ENCODE measurements at regions not wholly inside any gene's neighbourhood (a gene's known extent, or its start where the extent isn't known, plus 50 kb on each side); places are given as distances from the start of the nearest gene placed in this dataset.

DNA sequence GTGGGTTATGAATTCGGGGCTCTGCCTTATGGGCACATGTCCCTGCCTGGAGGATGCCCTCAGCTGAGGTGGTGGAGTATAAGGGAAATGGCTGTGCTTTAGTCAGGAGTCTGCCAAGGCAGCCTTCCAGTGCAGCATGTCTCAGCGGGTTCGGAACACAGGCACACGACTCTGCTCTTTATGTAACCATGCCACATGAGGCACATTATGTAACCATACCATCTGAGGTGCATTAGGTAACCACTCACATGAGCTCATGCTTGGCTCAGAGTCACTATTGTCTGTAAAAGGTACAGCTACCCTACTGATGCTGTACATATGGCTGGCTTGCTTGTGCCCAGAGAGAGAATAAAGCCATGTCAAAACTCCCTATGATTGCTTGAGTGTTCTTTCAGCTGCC is 723.6 kb downstream of the TRAM1L1 start:
- Histone ChIP-seq H3K4me1 (ENCODE audit: control insufficient read depth, insufficient read depth, low read length) (no peaks in the 10 kb centered on the region), H3K27ac (ENCODE audit: low read length) (no peak overlapping the region), H3K9me3 (ENCODE audit: control insufficient read depth, insufficient read depth, low read depth, low read length) (no peaks in the 10 kb centered on the region), H3K27me3 (ENCODE audit: control insufficient read depth, insufficient read depth, low read length) (no peaks in the 10 kb centered on the region), H3K36me3 (ENCODE audit: control insufficient read depth, insufficient read depth, low read length) (no peaks in the 10 kb centered on the region), H3K4me3 (ENCODE audit: low read depth in 2 of 2, low read length in 2 of 2) (no peak overlapping the region)
- intact Hi-C loops (cut with micrococcal nuclease; ENCODE audit: unreplicated experiment), result no loop called here
- TF ChIP-seq SIN3A (IDR thresholded peaks at IDR 0.05; ENCODE audit: borderline replicate concordance, insufficient read depth, low read depth, low read length) (no peak), TCF7L2 (IDR thresholded peaks at IDR 0.05; ENCODE audit: low read depth, low read length) (no peak), REST (IDR thresholded peaks at IDR 0.05; ENCODE audit: insufficient read depth in 1 of 2, low read depth in 2 of 2, low read length in 1 of 2) (no peak), POLR2AphosphoS5 (IDR thresholded peaks at IDR 0.05; ENCODE audit: low read depth, low read length) (no peak)
- TF ChIP-seq, protein P1, sequence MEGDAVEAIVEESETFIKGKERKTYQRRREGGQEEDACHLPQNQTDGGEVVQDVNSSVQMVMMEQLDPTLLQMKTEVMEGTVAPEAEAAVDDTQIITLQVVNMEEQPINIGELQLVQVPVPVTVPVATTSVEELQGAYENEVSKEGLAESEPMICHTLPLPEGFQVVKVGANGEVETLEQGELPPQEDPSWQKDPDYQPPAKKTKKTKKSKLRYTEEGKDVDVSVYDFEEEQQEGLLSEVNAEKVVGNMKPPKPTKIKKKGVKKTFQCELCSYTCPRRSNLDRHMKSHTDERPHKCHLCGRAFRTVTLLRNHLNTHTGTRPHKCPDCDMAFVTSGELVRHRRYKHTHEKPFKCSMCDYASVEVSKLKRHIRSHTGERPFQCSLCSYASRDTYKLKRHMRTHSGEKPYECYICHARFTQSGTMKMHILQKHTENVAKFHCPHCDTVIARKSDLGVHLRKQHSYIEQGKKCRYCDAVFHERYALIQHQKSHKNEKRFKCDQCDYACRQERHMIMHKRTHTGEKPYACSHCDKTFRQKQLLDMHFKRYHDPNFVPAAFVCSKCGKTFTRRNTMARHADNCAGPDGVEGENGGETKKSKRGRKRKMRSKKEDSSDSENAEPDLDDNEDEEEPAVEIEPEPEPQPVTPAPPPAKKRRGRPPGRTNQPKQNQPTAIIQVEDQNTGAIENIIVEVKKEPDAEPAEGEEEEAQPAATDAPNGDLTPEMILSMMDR (IDR thresholded peaks at IDR 0.05), result no peak
- ATAC-seq, result no peak
- ChIA-PET POLR2A (no interaction called here), CTCF (no interaction called here)
- DNase-seq (ENCODE audit: low read depth, low spot score), result no peak
- in situ Hi-C loops (cut with HindIII; ENCODE audit: low pct_unique_long_range_greater_than_20kb, low sequenced_read_pairs), result no loop called here
- no TSS peak for BruUV-seq (replicated peaks)

- CTCF ChIA-PET, result no interaction called here
- H3K27me3 ChIP-seq (ENCODE audit: control insufficient read depth, insufficient read depth, low read length), result no peaks in the 10 kb centered on the region
- H3K4me3 ChIP-seq (ENCODE audit: low read depth in 2 of 2, low read length in 2 of 2), result no peak overlapping the region
- H3K4me1 ChIP-seq (ENCODE audit: control insufficient read depth, insufficient read depth, low read length), result no peaks in the 10 kb centered on the region
- no peaks in the 10 kb centered on the region for H3K36me3 ChIP-seq (ENCODE audit: control insufficient read depth, insufficient read depth, low read length)
- ATAC-seq (peak; percentile 83), DNase-seq (ENCODE audit: low read depth, low spot score) (peak; percentile 45)
- in situ Hi-C loops (cut with HindIII; ENCODE audit: low pct_unique_long_range_greater_than_20kb, low sequenced_read_pairs) (no loop called here), intact Hi-C loops (cut with micrococcal nuclease; ENCODE audit: unreplicated experiment) (no loop called here)
- POLR2A ChIA-PET, result no interaction called here
- H3K9me3 ChIP-seq (ENCODE audit: control insufficient read depth, insufficient read depth, low read depth, low read length), result no peaks in the 10 kb centered on the region
- TF ChIP-seq, protein P1 (IDR thresholded peaks at IDR 0.05), result peak; percentile 70
- TF ChIP-seq POLR2AphosphoS5 (IDR thresholded peaks at IDR 0.05; ENCODE audit: low read depth, low read length) (no peak), TCF7L2 (IDR thresholded peaks at IDR 0.05; ENCODE audit: low read depth, low read length) (no peak)
- no peak overlapping the region for H3K27ac ChIP-seq (ENCODE audit: low read length)
- BruUV-seq (replicated peaks), result no TSS peak
Measured at GRCh38 chr4:116358633-116359222, 726.6 kb downstream of the TRAM1L1 start.
